ENCODE measurements at regions not wholly inside any gene's neighbourhood (a gene's known extent, or its start where the extent isn't known, plus 50 kb on each side); places are given as distances from the start of the nearest gene placed in this dataset.
"Not testable (repeated sequence)": the region's sequence is repeated elsewhere in the genome, so short reads cannot be mapped to it uniquely, and the experiment has no call there.

DNA sequence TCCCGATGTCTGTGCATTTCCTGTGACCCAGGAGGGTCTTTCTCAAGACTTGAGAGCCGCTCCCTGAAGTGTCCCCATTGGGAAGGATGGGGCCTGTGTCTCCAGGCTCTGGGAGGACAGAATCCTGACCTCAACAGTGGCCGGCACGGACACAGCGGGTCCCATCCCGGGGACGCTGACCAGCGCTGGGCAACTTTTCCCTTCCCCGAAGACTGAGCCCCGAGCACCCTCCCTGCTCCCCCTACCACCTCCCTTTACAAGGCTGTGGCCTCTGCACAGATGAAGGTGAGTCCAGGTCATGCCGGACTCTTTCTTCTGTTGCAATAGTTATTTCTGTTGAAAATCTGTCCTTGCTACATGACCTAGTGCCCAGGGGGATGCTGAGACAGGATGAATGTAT lies 135.7 kb downstream of the TMEM121 start:
- not testable (repeated sequence) for DNase-seq

DNA sequence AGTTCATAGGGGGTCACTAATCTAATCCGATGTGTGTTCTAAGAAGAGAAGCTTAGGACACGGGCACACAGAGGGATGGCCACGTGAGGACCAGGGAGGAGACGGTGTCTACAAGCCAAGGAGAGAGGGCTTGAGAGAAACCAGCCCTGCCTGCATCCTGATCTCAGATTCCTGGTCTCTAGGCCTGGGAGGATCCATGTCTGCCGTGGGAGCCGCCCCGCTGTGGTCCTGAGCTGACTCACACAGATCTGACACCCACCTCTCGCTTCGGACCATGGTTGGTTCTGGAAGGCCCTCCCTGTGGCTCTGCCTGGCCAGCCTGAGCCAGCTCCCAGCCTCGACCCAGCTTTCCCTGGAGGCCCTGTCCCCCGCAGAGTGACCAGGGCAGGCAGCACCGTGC lies 136.2 kb downstream of the TMEM121 start:
- not testable (repeated sequence) for DNase-seq

DNA sequence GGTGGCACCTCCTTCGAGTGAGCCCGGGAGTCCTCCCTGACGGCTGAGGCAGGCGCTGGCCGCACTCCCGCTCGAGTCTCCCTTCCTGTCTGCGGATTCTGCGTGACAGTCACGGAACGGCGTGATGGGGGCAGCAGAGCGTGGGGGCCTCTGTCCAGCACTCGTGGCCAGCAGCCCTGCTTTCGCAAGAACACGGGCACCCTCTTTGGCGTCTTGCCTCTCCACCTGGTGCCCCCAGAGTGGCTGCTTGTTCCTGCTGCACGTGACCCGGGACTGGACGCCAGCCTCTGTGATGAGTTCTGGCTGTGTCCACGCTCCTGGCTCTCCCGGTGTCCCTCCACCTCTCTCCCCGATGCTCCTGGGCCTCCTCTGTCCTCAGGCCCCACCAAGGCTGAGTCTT lies 136.9 kb downstream of the TMEM121 start:
- not testable (repeated sequence) for DNase-seq

DNA sequence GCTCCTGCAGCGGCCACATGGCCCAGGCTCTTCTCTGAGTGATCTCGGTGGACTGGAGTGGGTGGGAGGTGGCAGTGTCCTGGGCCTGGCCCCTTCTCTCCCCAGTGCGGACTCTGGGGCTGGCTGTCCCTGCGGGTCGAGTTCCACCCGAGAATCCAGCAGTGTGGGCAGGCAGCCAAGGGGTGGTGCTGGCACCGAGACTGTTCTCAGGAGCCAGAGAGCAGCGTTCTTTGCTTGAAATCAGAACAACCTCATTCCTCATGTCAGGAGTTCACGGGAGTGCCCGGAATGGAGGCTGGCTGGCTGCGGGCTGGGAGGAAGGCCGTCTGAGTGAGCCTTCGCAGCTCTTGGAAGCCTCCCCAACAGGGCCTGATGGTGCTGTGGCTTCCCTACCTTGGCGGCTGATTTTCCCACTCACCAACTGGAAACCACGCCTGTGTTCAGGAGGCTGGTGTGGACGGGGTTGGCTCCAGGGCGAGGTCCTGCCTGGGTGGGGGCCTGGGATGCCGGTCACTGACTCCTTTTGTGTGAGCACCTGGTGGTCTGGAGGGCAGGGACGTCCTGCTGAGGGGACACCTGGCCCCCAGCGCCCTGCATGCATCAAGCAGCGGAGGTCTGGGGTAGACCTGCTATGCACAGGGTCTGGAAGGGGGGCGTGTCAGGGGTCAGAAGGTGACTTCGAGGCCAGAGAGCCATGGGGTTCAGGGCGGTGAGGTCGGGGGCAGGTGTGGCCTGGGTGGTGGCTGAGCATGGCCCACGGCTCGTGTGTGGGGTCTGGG lies 137.6 kb downstream of the TMEM121 start:
- DNase-seq: not testable (repeated sequence)

DNA sequence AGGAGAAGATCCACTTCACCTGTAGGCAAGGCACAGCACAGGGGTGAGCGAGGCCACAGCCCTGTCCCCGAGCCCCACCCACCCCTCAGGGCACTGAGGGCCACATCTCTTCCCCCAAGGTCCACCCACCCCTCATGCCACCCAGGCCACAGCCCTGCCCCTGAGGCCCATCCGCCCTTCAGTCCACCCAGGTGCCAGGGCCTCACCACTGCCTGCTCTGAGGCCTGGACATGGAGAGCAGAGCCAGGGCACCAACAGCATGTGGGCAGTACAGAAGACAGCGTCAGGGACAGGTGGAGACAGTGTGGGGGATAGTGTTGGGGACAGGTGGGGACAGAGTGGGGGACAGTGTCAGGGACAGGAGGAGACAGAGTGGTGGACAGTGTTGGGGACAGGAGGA lies 138.3 kb downstream of the TMEM121 start:
- no peak for DNase-seq

DNA sequence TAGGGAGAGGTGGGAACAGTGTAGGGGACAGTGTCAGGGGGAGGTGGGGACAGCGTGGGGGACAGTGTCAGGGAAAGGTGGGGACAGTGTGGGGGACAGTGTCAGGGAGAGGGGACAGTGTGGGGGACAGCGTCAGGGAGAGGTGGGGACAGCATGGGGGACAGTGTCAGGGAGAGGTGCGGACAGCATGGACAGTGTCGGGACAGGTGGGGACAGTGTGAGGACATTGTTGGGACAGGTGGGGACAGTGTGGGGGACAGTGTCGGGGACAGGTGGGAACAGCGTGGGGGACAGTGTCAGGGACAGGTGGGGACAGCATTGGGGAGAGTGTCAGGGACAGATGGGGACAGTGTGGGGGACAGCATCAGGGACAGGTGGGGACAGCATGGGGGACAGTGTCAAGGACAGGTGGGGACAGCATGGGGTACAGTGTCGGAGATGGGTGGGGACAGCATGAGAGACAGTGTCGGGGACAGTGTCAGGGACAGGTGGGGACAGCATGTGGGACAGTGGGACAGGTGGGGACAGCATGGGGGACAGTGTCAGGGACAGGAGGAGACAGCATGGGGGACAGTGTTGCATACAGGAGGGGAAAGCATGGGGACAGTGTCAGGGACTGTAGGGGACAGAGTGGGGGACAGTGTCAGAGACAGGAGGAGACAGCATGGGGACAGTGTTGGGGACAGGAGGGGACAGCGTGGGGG lies 139.0 kb downstream of the TMEM121 start:
- no peak for DNase-seq

DNA sequence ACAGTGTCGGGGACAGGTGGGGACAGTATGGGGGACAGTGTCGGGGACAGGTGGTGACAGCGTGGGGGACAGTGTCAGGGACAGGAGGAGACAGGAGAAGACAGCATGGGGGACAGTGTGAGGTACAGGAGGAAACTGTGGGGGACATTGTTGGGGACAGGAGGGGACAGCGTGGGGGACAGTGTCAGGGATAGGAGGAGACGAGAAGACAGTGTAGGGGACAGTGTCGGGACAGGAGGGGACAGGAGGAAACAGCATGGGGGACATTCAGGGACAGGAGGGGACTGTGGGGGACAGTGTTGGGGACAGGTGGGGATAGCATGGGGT lies 139.5 kb downstream of the TMEM121 start:
- DNase-seq: no peak

DNA sequence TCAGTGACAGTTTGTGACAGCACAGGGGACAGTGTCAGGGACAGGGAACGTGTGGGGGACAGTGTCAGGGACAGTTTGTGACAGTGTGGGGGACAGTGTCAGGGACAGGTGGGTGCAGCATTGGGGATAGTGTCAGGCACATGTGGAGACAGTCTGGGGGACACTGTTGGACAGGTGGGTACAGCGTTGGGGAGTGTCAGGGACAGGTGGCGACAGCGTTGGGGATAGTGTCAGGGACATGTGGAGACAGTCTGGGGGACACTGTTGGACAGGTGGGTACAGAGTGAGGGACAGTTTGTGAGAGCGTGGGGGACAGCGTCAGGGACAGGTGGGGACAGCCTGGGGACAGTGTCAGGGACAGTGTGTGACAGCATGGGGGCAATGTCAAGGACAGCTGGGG lies 140.0 kb downstream of the TMEM121 start:
- no peak for DNase-seq

DNA sequence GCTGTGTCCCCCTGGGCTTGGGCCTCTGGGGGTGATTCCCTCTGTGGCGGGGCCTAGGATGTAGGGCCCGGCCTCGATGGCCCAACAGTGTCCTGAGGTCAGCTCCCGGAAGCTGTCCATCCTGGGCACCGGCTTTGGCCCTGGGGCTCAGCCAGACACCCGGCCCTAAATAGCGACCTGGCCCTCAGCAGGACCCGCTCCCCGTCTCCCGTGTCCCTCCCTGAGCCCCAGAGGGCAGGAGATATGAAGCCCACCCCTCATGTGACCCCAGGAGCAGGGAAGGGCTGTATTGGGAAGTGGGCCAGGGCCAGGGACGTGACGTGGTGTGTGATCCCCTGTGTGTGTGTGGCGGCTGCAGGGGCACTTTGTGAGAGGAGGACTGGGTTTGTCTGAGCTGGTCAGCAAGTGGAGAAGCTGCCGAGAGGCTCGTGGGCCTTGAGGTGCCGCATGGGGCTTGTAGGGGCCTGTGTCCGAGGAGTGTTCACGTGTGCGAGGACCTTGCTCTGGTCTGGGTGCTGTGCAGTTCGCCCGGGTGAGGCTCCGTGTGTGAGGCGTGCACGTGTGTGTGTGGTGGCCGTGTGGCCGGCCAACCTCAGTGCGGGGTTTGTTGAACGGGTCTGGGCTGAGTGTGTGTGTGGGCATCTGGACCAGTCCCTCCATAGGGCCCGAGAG lies 140.7 kb downstream of the TMEM121 start:
- DNase-seq: not testable (repeated sequence)

DNA sequence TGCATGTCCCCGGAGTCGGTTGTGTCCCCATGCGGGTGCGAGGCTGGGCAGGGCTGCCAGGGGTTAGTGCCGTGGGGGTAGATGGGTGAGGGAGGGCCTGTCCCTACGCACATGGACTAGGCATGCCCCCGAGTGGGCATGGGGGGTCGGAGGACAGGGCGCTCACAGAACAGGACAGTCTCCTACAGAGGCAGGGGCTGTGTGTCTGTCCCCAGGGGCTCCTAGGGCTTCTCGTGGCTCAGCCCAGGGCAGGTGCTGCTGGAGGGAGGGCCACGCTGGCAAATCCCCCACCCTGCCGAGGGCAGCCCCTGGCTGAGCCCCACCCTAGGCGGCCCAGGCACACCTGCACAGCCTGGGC lies 141.3 kb downstream of the TMEM121 start:
- DNase-seq: not testable (repeated sequence)

DNA sequence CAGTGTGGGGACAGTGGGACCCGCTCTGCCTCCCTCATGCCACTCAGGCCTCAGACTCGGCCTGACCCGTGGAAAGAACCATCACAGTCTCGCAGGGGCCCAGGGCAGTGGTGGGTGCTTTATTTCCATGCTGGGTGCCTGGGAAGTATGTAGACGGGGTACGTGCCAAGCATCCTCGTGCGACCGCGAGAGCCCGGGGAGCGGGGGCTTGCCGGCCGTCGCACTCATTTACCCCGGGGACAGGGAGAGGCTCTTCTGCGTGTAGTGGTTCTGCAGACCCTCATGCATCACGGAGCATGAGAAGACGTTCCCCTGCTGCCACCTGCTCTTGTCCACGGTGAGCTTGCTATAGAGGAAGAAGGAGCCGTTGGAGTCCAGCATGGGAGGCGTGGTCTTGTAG lies 141.6 kb downstream of the TMEM121 start:
- not testable (repeated sequence) for DNase-seq

DNA sequence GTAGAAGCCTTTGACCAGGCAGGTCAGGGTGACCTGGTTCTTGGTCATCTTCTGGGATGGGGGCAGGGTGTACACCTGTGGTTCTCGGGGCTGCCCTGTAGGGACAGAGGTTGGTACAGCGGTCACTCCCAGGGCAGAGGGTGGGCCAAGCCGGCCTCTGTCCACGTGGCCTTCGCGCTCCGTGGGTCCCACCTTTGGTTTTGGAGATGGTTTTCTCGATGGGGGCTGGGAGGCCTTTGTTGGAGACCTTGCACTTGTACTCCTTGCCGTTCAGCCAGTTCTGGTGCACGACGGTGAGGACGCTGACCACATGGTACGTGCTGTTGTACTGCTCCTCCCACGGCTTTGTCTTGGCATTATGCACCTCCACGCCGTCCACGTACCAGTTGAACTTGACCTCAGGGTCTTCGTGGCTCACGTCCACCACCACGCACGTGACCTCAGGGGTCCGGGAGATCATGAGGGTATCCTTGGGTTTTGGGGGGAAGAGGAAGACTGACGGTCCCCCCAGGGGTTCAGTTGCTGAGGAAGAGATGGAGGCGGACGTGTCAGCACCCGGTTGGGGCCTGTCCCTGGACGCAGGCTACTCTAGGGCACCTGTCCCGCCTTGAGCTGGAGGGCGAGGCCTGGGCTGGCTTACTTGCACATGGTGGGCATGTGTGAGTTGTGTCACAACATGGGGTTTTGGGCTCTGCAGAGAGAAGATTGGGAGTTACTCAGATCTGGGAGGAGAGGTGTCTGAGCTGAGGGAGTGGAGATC lies 142.3 kb downstream of the TMEM121 start:
- not testable (repeated sequence) for DNase-seq

DNA sequence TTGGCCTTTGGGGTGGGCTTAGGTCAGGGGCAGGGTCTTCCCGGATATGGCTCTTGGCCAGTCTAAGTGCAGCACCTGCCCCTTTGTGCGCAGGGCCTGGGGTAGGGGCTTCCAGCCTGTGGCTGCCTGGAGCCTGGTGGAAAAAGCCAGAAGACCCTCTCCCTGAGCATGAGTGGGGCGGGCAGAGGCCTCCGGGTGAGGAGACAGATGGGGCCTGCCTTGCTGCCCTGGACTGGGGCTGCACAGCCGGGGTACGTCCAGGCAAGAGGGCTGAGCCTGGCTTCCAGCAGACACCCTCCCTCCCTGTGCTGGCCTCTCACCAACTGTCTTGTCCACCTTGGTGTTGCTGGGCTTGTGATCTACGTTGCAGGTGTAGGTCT lies 142.8 kb downstream of the TMEM121 start:
- not testable (repeated sequence) for DNase-seq

DNA sequence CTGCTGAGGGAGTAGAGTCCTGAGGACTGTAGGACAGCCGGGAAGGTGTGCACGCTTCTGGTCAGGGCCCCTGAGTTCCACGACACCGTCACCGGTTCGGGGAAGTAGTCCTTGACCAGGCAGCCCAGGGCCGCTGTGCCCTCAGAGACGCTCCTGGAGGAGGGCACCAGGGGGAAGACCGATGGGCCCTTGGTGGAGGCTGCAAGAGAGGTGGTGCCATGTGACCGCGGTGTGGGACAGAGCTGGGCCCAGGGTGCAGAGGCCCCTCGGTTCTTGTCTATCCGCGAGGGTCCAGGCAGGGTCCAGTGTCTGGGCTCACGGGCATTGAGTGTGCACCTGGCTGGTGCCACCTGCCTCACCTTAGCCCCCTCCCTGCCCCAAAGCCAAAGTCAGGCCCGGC lies 143.3 kb downstream of the TMEM121 start:
- DNase-seq: not testable (repeated sequence)

DNA sequence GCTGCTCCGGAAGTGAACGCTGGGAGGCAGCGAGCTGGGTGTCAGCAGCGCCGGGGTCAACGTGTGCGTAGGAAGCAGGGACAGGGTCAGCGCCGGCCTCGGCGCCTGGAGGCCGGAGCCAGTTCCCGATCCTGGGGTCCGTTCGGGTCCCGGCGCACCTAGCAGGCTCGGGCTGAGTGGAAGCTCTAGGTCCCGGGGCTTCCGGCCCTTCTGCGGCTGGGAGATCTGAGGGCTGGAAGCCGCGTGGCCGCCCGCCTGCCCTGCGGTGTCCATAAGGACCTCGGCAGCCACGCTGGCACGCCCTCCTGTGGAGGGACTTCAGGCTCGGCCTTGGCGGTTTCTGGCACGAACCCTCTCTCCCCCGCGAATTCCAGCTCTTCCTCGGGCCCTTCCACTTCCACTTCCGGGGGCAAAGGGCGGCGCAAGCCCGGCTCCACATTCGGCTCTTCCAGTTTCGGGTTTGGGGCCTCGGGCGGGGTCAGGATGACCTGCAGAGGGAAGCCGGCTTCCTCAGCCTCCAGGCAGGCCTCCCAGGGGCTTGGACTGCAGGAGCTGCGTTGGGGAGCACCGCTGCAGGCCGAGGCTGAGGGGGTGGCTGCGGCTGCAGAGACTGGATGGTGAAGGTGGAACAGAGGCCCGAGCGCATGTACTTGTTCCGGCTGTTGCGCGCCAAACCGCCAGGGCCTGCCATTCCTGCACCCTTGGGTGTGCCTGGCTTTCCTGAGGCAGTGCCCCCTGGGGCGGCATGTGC lies 146.2 kb downstream of the TMEM121 start:
- not testable (repeated sequence) for DNase-seq

DNA sequence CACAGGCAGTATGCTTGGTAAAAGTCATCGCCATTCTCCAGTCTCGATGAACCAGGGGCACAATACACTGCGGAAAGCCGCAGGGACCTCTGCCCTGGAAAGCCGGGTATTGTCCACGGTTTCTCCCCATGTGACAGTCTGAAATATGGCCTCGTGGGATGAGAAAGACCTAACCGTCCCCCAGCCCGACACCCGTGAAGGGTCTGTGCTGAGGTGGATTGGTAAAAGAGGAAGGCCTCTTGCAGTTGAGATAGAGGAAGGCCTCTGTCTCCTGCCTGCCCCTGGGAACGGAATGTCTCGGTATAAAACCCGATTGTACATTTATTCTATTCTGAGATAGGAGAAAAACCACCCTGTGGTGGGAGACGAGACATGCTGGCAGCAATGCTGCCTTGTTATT lies 149.1 kb downstream of the TMEM121 start:
- not testable (repeated sequence) for DNase-seq

DNA sequence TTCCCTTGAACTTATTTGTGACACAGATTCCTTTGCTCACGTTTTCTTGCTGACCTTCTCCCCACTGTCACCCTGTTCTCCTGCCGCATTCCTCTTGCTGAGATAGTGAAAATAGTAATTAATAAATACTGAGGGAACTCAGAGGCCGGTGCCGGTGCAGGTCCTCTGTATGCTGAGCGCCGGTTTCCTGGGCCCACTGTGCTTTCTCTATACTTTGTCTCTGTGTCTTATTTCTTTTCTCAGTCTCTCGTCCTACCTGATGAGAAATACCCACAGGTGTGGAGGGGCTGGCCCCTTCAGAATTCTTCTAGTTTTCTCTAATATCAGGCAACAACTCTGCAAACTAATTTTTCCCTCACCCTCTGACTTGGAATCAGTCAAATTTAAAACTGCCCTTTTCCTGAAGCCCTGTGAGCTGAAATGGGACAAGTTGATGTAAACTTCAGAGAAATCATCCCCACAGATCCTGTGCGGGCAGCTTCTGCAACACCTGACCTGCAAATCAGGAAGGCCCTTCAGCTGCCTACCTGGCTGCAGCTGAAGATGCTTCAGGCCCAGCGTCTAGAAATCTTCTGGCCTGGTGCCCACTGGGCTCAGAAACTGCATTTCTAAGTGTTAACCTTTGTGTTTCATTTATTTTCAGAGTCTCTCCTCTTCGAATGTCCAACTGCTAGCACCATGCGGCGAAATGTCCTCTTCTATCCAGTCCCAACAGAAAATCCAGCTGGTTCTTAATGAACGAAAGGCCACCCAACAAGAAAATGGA lies 149.7 kb downstream of the TMEM121 start:
- DNase-seq: not testable (repeated sequence)

DNA sequence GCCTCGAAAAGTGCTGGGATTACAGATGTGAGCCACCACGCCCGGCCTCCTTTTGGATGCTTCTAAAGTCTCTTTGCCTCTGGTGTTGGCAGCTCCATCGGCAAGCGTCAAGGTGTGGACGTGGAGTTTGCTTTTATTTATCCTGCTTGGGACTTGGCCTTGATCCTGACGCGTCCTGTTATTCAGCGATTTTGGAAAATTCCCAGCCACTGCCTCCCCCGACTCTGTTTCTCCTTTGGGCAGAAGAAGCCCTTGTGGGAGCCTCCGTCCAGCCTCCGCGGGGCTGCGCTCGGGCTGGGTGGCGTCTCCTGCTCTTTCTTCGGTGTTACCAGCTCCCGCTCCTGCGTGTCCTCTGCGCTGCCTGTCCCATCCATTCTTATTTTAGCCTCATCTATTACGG lies 151.7 kb downstream of the TMEM121 start:
- DNase-seq: not testable (repeated sequence)

DNA sequence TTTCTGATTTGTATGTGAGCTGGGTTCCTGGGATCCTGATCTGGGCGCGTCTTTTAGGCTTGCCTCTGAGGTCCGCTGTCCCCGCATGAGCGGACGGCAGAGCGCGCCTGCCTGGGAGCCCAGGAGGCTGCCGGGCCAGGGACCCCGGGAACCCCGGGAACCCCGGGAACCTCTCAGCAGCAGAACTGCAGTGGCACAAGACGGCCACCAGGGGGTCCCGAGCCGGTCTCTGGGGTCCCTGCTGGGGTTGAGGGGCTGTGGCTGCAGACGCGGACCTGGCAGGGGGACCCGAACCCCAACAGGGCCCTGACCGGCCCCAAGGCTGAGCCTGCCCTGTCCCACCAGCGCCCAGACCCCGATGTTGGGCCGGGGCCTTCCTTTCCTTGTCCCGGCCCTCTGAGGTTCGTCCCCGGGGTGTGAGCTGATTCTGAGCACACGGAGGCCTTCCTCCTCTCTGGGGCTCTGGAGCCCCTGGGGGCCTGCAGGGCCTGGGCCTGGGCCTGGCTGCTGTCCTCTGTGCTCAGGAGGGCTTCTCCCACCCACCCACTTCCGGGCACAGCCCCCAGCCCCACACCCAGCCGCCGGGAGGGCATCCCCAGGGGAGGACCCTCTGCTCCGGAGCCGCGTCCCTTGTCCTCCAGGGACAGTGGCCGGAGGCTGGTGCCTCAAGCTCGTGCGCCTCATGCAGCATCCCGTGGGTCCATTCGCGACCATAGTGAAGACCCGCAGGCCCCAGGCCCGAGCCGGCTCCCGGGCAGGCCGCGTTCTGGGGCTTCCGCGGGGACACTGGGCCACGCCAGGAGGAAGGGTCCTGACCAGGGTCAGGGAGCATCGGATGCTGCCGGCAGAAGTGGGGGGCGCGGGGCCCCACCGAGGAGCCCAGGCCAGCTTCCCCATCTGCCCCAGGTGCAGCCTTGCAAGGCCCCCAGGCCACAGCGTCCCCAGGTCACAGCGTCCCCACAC lies 152.9 kb downstream of the TMEM121 start:
- DNase-seq: not testable (repeated sequence)

DNA sequence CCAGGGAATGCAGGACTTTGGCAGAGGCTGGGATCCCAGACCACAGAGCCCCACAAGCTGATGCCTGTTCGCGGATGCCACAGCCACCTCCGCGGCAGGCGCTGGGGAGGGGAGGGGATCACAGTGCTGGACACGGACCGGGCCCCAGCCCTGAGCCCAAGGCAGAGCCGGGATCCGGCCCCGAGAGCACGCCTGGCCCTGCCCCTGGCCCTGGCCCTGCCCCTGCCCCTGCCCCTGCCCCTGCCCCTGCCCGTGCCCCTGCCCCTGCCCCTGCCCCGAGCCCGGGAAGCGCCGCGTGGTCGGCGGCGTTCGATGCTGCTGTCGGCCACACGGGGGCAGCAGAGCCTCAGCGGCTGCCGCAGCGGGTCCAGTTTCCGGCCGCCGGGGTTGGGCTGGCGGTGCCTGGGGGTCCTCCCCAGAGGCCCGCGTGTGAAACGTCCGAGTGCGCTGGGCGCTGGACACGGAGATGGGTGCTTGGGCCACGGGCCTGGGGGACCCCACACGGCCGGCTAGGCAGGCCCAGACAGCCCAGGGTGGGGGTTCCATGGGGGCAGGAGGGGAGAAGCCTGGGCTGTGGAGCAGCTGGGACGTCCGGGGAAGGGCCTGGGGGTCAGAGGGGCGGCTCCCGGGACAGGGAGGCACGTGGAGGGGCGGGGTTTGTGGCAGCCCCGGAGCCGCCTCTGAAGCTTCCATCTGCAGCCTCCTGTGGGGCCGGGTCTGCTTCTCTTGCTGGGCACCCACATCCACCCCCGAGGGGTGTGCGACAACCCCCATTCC lies 153.8 kb downstream of the TMEM121 start:
- peak; percentile 40 for DNase-seq

Measured in stimulated activated CD8-positive, alpha-beta memory T cell treated with anti-CD3 and anti-CD28 coated beads, Interleukin-4, amount 100 ng/mL, for 48 hours (primary cell).